ENCODE measurements at regions not wholly inside any gene's neighbourhood (a gene's known extent, or its start where the extent isn't known, plus 50 kb on each side); places are given as distances from the start of the nearest gene placed in this dataset.
"Not testable (repeated sequence)": the region's sequence is repeated elsewhere in the genome, so short reads cannot be mapped to it uniquely, and the experiment has no call there.

DNA sequence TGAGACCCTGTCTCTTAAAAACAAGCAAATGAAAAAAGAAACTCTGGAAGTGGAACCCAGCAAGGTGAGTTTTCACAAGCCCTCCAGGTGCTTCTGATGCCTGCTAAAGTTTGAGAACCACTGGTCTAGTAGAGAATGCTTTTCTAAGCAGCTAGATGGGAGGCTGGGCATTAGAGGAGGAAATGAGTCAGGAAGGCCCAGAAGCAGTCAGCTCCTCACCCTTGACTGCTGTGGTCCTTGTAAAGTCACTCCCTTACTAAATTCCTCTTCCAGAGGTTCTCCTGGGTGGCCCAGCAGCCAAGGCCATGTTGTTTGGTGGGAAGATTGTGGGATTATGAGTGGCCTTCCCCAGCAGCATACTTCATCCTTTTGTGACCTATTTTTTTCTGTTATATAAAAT, 52.0 kb upstream of the FYN start:
- FAIRE-seq: no peak
- no peak for DNase-seq (ENCODE audit: insufficient read length, low spot score)
- TF ChIP-seq POU2F2 (IDR thresholded peaks at IDR 0.05; ENCODE audit: low read depth, low read length) (no peak), PAX5 (IDR thresholded peaks at IDR 0.05; ENCODE audit: insufficient read depth, low read length, severe bottlenecking) (no peak), POLR2AphosphoS5 (IDR thresholded peaks at IDR 0.05; ENCODE audit: low read depth, low read length) (no peak), POLR2A (IDR thresholded peaks at IDR 0.05; ENCODE audit: low read depth, low read length) (no peak), TAF1 (IDR thresholded peaks at IDR 0.05; ENCODE audit: low read depth, low read length) (no peak), SPI1 (IDR thresholded peaks at IDR 0.05; ENCODE audit: low read depth, low read length) (no peak)

DNA sequence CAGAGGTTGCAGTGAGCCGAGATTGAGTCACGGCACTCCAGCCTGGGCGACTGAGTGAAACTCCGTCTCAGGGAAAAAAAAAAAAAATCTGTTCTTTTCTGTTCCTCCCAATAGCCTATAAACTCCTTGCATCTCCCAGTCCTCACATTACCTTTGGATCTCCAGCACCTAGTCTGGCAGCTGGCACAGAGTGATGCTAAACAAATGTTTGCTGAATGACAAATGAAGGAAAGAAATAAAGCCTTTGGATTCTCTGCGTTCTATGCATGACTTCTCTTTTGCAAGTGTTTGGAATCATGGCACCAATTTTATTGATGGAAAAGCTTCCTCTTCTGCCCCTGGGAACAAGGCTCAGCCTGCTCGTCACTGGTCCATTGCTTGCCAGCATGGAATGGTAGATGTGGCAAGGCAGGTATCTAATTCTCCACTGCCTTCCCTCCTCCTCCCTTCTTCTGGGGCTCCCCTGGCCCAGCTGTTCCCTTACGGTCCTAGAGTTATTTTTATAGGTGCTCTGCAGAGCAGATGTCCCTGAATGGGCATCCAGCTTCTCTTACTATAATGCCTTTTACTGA, 53.6 kb upstream of the FYN start:
- no peak for TF ChIP-seq POU2F2 (IDR thresholded peaks at IDR 0.05; ENCODE audit: low read depth, low read length)
- TF ChIP-seq TAF1 (IDR thresholded peaks at IDR 0.05; ENCODE audit: low read depth, low read length): no peak
- TF ChIP-seq PAX5 (IDR thresholded peaks at IDR 0.05; ENCODE audit: insufficient read depth, low read length, severe bottlenecking): no peak
- no peak for TF ChIP-seq POLR2A (IDR thresholded peaks at IDR 0.05; ENCODE audit: low read depth, low read length)
- TF ChIP-seq SPI1 (IDR thresholded peaks at IDR 0.05; ENCODE audit: low read depth, low read length): no peak
- no peak for TF ChIP-seq POLR2AphosphoS5 (IDR thresholded peaks at IDR 0.05; ENCODE audit: low read depth, low read length)
- FAIRE-seq (no peak), DNase-seq (ENCODE audit: insufficient read length, low spot score) (no peak)

DNA sequence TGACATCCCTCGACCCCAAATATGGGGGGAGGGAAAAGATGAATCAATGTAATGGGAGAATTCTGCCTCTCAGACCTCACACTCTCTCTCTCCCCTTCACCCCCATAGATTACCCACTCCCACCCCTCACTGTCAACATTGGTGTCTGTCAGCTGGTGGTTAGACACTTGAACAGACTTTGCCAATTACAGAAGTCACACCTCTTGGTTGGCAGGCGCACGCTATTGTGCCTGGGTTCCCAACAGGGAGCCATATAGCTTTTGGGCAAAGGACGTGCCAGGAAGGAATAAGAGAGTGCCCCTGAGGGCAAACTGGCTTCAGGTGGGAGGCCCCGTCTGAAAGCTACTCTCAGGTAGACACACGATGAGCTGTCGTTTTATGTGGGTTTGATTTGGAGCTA, 54.1 kb upstream of the FYN start:
- FAIRE-seq: no peak
- DNase-seq (ENCODE audit: insufficient read length, low spot score): no peak
- TF ChIP-seq PAX5 (IDR thresholded peaks at IDR 0.05; ENCODE audit: insufficient read depth, low read length, severe bottlenecking): no peak
- TF ChIP-seq POLR2A (IDR thresholded peaks at IDR 0.05; ENCODE audit: low read depth, low read length): no peak
- TF ChIP-seq TAF1 (IDR thresholded peaks at IDR 0.05; ENCODE audit: low read depth, low read length): no peak
- TF ChIP-seq SPI1 (IDR thresholded peaks at IDR 0.05; ENCODE audit: low read depth, low read length): no peak
- TF ChIP-seq POLR2AphosphoS5 (IDR thresholded peaks at IDR 0.05; ENCODE audit: low read depth, low read length): no peak
- TF ChIP-seq POU2F2 (IDR thresholded peaks at IDR 0.05; ENCODE audit: low read depth, low read length): no peak

DNA sequence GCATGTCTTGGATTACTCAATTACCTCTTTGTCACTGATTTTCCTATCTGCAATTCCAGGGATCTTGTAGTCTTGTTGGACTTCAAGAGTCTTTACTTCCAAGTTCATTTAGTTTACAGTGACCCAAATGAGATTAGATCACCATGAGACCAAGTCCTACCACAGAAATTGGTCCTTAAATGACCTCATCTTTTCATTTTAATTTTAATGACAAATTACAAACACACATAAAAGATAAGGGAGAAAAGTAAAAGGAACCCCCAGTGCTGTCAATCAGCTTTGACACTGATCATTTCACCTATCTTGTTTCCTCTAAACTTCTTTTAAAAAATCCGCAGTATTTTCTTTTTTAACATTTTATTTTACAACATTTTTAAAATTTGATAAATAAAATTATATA, 54.9 kb upstream of the FYN start:
- FAIRE-seq (no peak), DNase-seq (ENCODE audit: insufficient read length, low spot score) (no peak)
- TF ChIP-seq POLR2AphosphoS5 (IDR thresholded peaks at IDR 0.05; ENCODE audit: low read depth, low read length) (no peak), SPI1 (IDR thresholded peaks at IDR 0.05; ENCODE audit: low read depth, low read length) (no peak), POU2F2 (IDR thresholded peaks at IDR 0.05; ENCODE audit: low read depth, low read length) (no peak), PAX5 (IDR thresholded peaks at IDR 0.05; ENCODE audit: insufficient read depth, low read length, severe bottlenecking) (no peak), POLR2A (IDR thresholded peaks at IDR 0.05; ENCODE audit: low read depth, low read length) (no peak), TAF1 (IDR thresholded peaks at IDR 0.05; ENCODE audit: low read depth, low read length) (no peak)

DNA sequence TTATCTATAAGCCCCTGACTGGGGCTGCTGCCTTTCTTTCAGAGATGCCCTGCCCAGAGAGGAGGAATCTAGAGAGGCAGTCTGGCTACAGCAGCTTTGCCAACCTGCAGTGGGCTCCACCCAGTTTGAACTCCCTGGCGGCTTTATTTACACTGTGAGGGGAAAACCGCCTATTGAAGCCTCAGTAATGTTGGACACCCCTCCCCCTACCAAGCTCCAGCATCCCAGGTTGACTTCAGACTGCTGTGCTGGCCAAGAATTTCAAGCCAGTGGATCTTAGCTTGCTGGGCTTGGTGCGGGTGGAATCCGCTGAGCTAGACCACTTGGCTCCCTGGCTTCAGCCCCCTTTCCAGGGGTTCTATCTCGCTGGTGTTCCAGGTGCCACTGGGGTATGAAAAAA, 61.4 kb upstream of the FYN start:
- FAIRE-seq; DNase-seq (ENCODE audit: insufficient read length, low spot score): not testable (repeated sequence)

DNA sequence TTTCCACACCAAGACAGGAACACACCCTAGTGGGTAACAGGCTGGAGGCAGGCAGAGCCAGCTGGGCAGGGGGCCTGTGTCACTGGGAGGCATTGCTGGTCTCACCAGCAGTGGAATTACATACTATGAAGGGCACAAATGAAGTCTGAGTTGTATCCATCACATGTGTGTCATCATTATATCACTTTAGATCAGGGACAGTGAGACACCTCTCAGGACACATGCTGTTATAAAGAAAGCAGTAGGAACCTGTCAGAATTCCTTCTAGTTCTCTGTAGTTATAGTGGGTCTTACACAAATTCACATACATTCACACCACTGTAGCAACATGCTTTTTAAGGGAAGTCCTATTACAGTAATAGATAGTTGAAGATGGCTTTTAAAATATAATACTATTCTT, 63.5 kb upstream of the FYN start:
- TF ChIP-seq POLR2AphosphoS5 (IDR thresholded peaks at IDR 0.05; ENCODE audit: low read depth, low read length) (no peak), TAF1 (IDR thresholded peaks at IDR 0.05; ENCODE audit: low read depth, low read length) (no peak), PAX5 (IDR thresholded peaks at IDR 0.05; ENCODE audit: insufficient read depth, low read length, severe bottlenecking) (no peak), POU2F2 (IDR thresholded peaks at IDR 0.05; ENCODE audit: low read depth, low read length) (no peak), POLR2A (IDR thresholded peaks at IDR 0.05; ENCODE audit: low read depth, low read length) (no peak), SPI1 (IDR thresholded peaks at IDR 0.05; ENCODE audit: low read depth, low read length) (no peak)
- no peak for FAIRE-seq

DNA sequence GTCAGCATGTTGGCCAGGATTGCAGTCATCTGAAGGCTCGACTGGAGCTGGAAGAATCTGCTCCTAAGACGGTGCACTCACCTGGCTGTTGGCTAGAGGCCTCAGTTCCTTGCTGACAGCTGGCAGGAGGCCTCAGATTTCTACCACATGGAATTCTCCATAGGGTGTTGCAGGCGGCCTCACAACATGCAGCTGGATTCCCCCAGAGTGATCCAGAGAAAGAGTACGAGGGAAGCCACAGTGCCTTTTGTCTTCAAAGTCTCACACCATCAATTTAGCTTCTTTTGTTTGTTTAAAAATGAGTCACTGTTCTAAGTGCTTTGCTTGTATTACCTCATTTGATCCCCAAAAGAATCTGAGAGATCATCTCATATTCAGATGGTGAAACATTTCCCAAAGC, 65.5 kb upstream of the FYN start:
- TF ChIP-seq PAX5 (IDR thresholded peaks at IDR 0.05; ENCODE audit: insufficient read depth, low read length, severe bottlenecking): no peak
- no peak for TF ChIP-seq SPI1 (IDR thresholded peaks at IDR 0.05; ENCODE audit: low read depth, low read length)
- DNase-seq (ENCODE audit: insufficient read length, low spot score) (no peak), FAIRE-seq (no peak)

More for the DNA sequence above, 63.5 kb upstream of the FYN start:
- DNase-seq (ENCODE audit: insufficient read length, low spot score): no peak

DNA sequence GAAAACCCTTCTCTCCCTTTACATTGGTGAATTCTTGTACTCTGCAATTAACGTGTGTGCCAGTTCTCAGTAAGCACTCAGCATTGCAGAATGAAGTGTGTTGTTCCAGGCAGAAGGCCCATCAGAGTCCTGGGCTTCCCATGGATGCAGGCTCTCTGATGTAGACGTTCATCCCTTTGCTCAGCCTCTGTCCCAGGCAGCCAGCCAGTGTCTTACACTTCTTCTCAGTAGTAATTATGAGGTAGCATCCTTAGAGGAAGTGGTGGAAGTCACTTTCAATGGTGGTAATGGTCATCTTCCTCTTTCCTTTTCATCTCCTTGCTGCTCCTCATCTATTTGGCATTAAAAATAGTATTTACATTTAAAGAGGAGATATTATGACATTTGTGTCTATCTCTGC, 66.7 kb upstream of the FYN start:
- DNase-seq (ENCODE audit: insufficient read length, low spot score) (no peak), FAIRE-seq (no peak)
- TF ChIP-seq PAX5 (IDR thresholded peaks at IDR 0.05; ENCODE audit: insufficient read depth, low read length, severe bottlenecking) (no peak), SPI1 (IDR thresholded peaks at IDR 0.05; ENCODE audit: low read depth, low read length) (peak; percentile 36; the same call in 1 of the 2 replicates)

DNA sequence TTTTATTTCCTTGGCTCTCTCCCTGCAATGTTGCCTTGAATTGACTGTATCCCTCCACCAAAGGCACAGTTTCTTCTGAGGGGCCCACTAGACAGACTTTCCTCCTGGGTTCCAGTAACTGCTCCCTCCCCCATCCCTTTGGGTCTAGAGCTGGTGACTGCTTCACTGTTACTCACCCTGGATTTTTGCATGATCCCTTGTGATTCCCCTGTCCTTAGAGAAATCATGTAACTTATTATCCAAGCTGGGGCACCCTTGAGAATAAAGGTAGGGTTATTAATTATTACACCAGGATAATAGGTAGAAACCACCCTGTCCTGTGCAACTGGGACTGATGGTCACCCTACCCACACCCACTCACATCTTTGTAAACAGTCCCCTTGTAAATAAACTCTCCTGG, 67.5 kb upstream of the FYN start:
- DNase-seq (ENCODE audit: insufficient read length, low spot score) (no peak), FAIRE-seq (no peak)
- TF ChIP-seq PAX5 (IDR thresholded peaks at IDR 0.05; ENCODE audit: insufficient read depth, low read length, severe bottlenecking): no peak
- no peak for TF ChIP-seq POLR2AphosphoS5 (IDR thresholded peaks at IDR 0.05; ENCODE audit: low read depth, low read length)
- no peak for TF ChIP-seq POU2F2 (IDR thresholded peaks at IDR 0.05; ENCODE audit: low read depth, low read length)
- TF ChIP-seq TAF1 (IDR thresholded peaks at IDR 0.05; ENCODE audit: low read depth, low read length): no peak
- TF ChIP-seq SPI1 (IDR thresholded peaks at IDR 0.05; ENCODE audit: low read depth, low read length): no peak
- no peak for TF ChIP-seq POLR2A (IDR thresholded peaks at IDR 0.05; ENCODE audit: low read depth, low read length)

DNA sequence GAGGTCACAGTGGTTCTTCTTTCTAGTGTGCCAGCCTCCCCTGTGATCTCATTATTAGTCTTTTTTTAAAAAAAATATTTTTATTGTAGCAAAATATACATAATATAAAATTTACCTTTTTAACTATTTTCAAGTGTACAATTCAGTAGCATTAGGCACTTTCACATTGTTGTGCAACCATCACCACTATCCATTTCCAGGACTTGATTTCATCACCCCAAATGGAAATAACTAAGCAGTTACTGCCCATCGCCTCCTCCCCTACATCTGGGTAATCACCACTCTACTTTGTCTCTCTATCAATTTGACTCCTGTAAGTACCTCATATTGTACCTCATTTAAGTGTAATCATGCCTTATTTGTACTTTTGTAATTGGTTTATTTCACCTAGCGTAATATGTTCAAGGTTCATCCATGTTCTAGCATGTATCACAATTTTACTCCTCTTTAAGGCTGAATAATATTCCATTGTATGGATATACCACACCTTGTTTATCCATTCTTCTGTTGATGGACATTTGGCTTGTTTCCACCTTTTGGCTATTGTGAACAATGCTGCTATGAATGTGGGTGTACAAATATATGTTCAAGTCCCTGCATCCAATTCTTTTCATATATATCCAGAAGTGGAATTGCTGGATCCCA, 68.6 kb upstream of the FYN start:
- DNase-seq (ENCODE audit: insufficient read length, low spot score) (no peak), FAIRE-seq (no peak)
- TF ChIP-seq POLR2A (IDR thresholded peaks at IDR 0.05; ENCODE audit: low read depth, low read length) (no peak), PAX5 (IDR thresholded peaks at IDR 0.05; ENCODE audit: insufficient read depth, low read length, severe bottlenecking) (no peak)
